ENCODE measurements at regions not wholly inside any gene's neighbourhood (a gene's known extent, or its start where the extent isn't known, plus 50 kb on each side); places are given as distances from the start of the nearest gene placed in this dataset.

- Histone ChIP-seq H2BK5ac (ENCODE audit: low read depth, low read length) (no peak overlapping the region), H2BK20ac (ENCODE audit: low read length) (no peak overlapping the region), H3K79me2 (ENCODE audit: control insufficient read depth in 1 of 2, insufficient read depth in 2 of 2, low read length in 2 of 2) (no peaks in the 10 kb centered on the region), H2BK120ac (replicated peaks; ENCODE audit: low read depth, low read length) (no peak overlapping the region), H2AK5ac (ENCODE audit: low read depth, low read length) (no peak overlapping the region), H3K4me3 (ENCODE audit: extremely low read depth in 1 of 4, insufficient read depth in 2 of 4, low read depth in 3 of 4, low read length in 4 of 4) (no peak overlapping the region), H2BK12ac (ENCODE audit: low read depth, low read length) (no peak overlapping the region), H3K23ac (ENCODE audit: insufficient read length) (no peak overlapping the region), H3K14ac (ENCODE audit: insufficient read length) (no peak overlapping the region), H2AFZ (ENCODE audit: low read length) (no peak overlapping the region), H3K23me2 (ENCODE audit: low read depth, low read length) (no peaks in the 10 kb centered on the region), H3K18ac (ENCODE audit: extremely low read depth, low read length) (no peak overlapping the region), H3K36me3 (ENCODE audit: control insufficient read depth in 2 of 4, insufficient read depth in 4 of 4, low read length in 3 of 4) (no peaks in the 10 kb centered on the region), H3K9me3 (ENCODE audit: insufficient read depth in 2 of 2, low read depth in 1 of 2, low read length in 1 of 2) (no peaks in the 10 kb centered on the region; a peak in 1 of 4 replicates), H3K79me1 (ENCODE audit: low read depth, low read length) (no peaks in the 10 kb centered on the region), H4K5ac (ENCODE audit: insufficient read length, low read depth, low read length) (no peak overlapping the region), H3K4me1 (replicated peaks in 1 of 4; ENCODE audit: control insufficient read depth in 3 of 4, insufficient read depth in 4 of 4, low read length in 3 of 4) (peaks cover 0 to 12% (median 4%) of the 10 kb centered on the region in 4 experiments; a peak in 3 of 7 replicates), H3K9ac (replicated peaks in 1 of 4; ENCODE audit: extremely low read depth in 1 of 4, low read depth in 3 of 4, low read length in 3 of 4) (no peak overlapping the region), H4K91ac (replicated peaks; ENCODE audit: insufficient read length, low read length) (no peak overlapping the region), H2BK15ac (ENCODE audit: low read length) (no peak overlapping the region), H3K27ac (ENCODE audit: low read depth, low read length) (no peak overlapping the region), H3K4ac (replicated peaks; ENCODE audit: insufficient read length, low read depth, low read length) (no peak overlapping the region), H3K27me3 (replicated peaks in 1 of 4; ENCODE audit: control insufficient read depth in 3 of 4, extremely low read depth in 1 of 4, insufficient read depth in 3 of 4, low read length in 3 of 4) (no peaks in the 10 kb centered on the region), H4K8ac (ENCODE audit: extremely low read depth, insufficient read depth, low read length) (no peak overlapping the region), H4K20me1 (replicated peaks in 1 of 2; ENCODE audit: control insufficient read depth in 1 of 2, insufficient read depth in 2 of 2, low read length in 2 of 2) (no peaks in the 10 kb centered on the region), H3K56ac (replicated peaks; ENCODE audit: insufficient read length, low read depth, low read length) (no peak overlapping the region), H3K4me2 (ENCODE audit: insufficient read depth in 1 of 2, low read depth in 2 of 2, low read length in 2 of 2) (no peak overlapping the region)
- WGBS, 2 experiments (ENCODE audit: extremely low coverage in 1 of 2, insufficient coverage in 1 of 2, insufficient read length in 1 of 2, insufficient replicate concordance in 2 of 2, low coverage in 1 of 2, low lambda C conversion rate in 2 of 2, missing lambda C conversion rate in 1 of 2): 96% methylated on average over 3 of the region's 3 CpGs; no CpG with 5 or more reads in 1 of the 2 experiments
- no peak for FAIRE-seq
- TF ChIP-seq JUN (IDR thresholded peaks at IDR 0.05; ENCODE audit: low read depth, low read length): no peak
- no peak for TF ChIP-seq EP300 (IDR thresholded peaks at IDR 0.05; ENCODE audit: borderline replicate concordance in 1 of 2, low read depth in 2 of 2, low read length in 2 of 2)
- TF ChIP-seq CBX5 (IDR thresholded peaks at IDR 0.05; ENCODE audit: low read depth, low read length): no peak
- TF ChIP-seq JUND (IDR thresholded peaks at IDR 0.05; ENCODE audit: low read length): no peak
- no peak for TF ChIP-seq BACH1 (IDR thresholded peaks at IDR 0.05; ENCODE audit: low read length)
- TF ChIP-seq RBBP5 (IDR thresholded peaks at IDR 0.05; ENCODE audit: borderline replicate concordance, low read depth, low read length): no peak
- no peak for TF ChIP-seq MAX (IDR thresholded peaks at IDR 0.05)
- CTCF ChIA-PET (ENCODE audit: partially characterized antibody): no interaction called here
- DNase-seq (ENCODE audit: low read depth in 1 of 2, low spot score in 2 of 2): no peak
- POLR2A ChIA-PET (ENCODE audit: partially characterized antibody): no interaction called here
Observed at GRCh38 chr5:124229352-124229751, 517.1 kb downstream of the ZNF608 start.

Measured in H1 (cell line).